Nephron (organoid): ENCODE measurements at regions not wholly inside any gene's neighbourhood (a gene's known extent, or its start where the extent isn't known, plus 50 kb on each side); places are given as distances from the start of the nearest gene placed in this dataset.

Experiments
- H3K27ac Mint-ChIP-seq, 3 experiments: 2 replicates each; pipeline ENCODE4 v1.8.0; 2020; ENCODE audit warnings: mixed read lengths in 3 of 3, mild to moderate bottlenecking in 2 of 3, moderate library complexity in 1 of 3
- H3K27me3 Mint-ChIP-seq: 2 replicates; pipeline ENCODE4 v1.8.0; 2021; ENCODE audit warnings: low read depth, mild to moderate bottlenecking, moderate library complexity, mixed read lengths
- H3K36me3 Mint-ChIP-seq: 2 replicates; pipeline ENCODE4 v1.8.0; 2020; ENCODE audit warnings: low read depth, mixed read lengths
- H3K4me1 Mint-ChIP-seq: 2 replicates; pipeline ENCODE4 v1.8.0; 2020; ENCODE audit warnings: mixed read lengths
- H3K4me3 Mint-ChIP-seq, 3 experiments: 2 replicates each; pipeline ENCODE4 v1.8.0; 2020; ENCODE audit warnings: mild to moderate bottlenecking in 3 of 3, mixed read lengths in 3 of 3, moderate library complexity in 2 of 3
- H3K9me3 Mint-ChIP-seq: 2 replicates; pipeline ENCODE4 v1.8.0; 2020; ENCODE audit warnings: mixed read lengths
- CTCF ChIP-seq, 3 experiments: fragments of 200-600 bp; sonication (generic); IDR thresholded peaks; one replicate each; pipeline ENCODE4 v1.5.0; 2021; ENCODE audit warnings: antibody characterized with exemption in 3 of 3; ENCODE audit not compliant: unreplicated experiment in 3 of 3

- no peaks in the 10 kb centered on the region for H3K36me3 Mint-ChIP-seq
- H3K27ac Mint-ChIP-seq: no peak overlapping the region
- no peaks in the 10 kb centered on the region for H3K9me3 Mint-ChIP-seq
- peaks cover 3% of the 10 kb centered on the region for H3K27me3 Mint-ChIP-seq
- no peak overlapping the region for H3K4me3 Mint-ChIP-seq
- no peak for TF ChIP-seq CTCF (IDR thresholded peaks at IDR 0.05; ENCODE audit: unreplicated experiment in 3 of 3)
- H3K4me1 Mint-ChIP-seq: peaks cover 14% of the 10 kb centered on the region
Observed at GRCh38 chr21:26715116-26715515, 130.1 kb downstream of the ADAMTS1 start.

- no peaks in the 10 kb centered on the region for H3K36me3 Mint-ChIP-seq
- no peak overlapping the region for H3K4me3 Mint-ChIP-seq
- TF ChIP-seq CTCF (IDR thresholded peaks at IDR 0.05; ENCODE audit: unreplicated experiment in 3 of 3): no peak
- H3K27me3 Mint-ChIP-seq: peaks cover 4% of the 10 kb centered on the region
- no peaks in the 10 kb centered on the region for H3K4me1 Mint-ChIP-seq
- no peak overlapping the region for H3K27ac Mint-ChIP-seq
- no peaks in the 10 kb centered on the region for H3K9me3 Mint-ChIP-seq
Observed at GRCh38 chr21:26710155-26710554, 135.1 kb downstream of the ADAMTS1 start.

- H3K36me3 Mint-ChIP-seq: no peaks in the 10 kb centered on the region
- no peak overlapping the region for H3K4me3 Mint-ChIP-seq
- H3K4me1 Mint-ChIP-seq: no peaks in the 10 kb centered on the region
- peaks cover 6% of the 10 kb centered on the region for H3K9me3 Mint-ChIP-seq
- no peak overlapping the region for H3K27ac Mint-ChIP-seq
- H3K27me3 Mint-ChIP-seq: peaks cover 4% of the 10 kb centered on the region
- TF ChIP-seq CTCF (IDR thresholded peaks at IDR 0.05; ENCODE audit: unreplicated experiment in 3 of 3): no peak
Observed at GRCh38 chr21:26709090-26709489, 136.0 kb upstream of the CYYR1 start.

- Mint-ChIP-seq H3K9me3 (peaks cover 8% of the 10 kb centered on the region), H3K27ac (no peak overlapping the region), H3K27me3 (peaks cover 4% of the 10 kb centered on the region), H3K4me1 (no peaks in the 10 kb centered on the region), H3K4me3 (no peak overlapping the region), H3K36me3 (no peaks in the 10 kb centered on the region)
- TF ChIP-seq CTCF (IDR thresholded peaks at IDR 0.05; ENCODE audit: unreplicated experiment in 3 of 3): no peak
Observed at GRCh38 chr21:26708223-26708800, 135.2 kb upstream of the CYYR1 start.

GRCh38 chr21:26707246-26707645 lies 134.2 kb upstream of the CYYR1 start:
- Mint-ChIP-seq H3K9me3 (peaks cover 16% of the 10 kb centered on the region), H3K27ac (no peak overlapping the region), H3K36me3 (no peaks in the 10 kb centered on the region), H3K4me1 (no peaks in the 10 kb centered on the region), H3K4me3 (no peak overlapping the region), H3K27me3 (peaks cover 4% of the 10 kb centered on the region)
- no peak for TF ChIP-seq CTCF (IDR thresholded peaks at IDR 0.05; ENCODE audit: unreplicated experiment in 3 of 3)

GRCh38 chr21:26698416-26698815 lies 125.3 kb upstream of the CYYR1 start:
- no peak for TF ChIP-seq CTCF (IDR thresholded peaks at IDR 0.05; ENCODE audit: unreplicated experiment in 3 of 3)
- H3K27me3 Mint-ChIP-seq: no peaks in the 10 kb centered on the region
- H3K4me1 Mint-ChIP-seq: no peaks in the 10 kb centered on the region
- no peak overlapping the region for H3K27ac Mint-ChIP-seq
- H3K36me3 Mint-ChIP-seq: no peaks in the 10 kb centered on the region
- peaks cover 9% of the 10 kb centered on the region for H3K9me3 Mint-ChIP-seq
- no peak overlapping the region for H3K4me3 Mint-ChIP-seq
